ENCODE measurements at regions not wholly inside any gene's neighbourhood (a gene's known extent, or its start where the extent isn't known, plus 50 kb on each side); places are given as distances from the start of the nearest gene placed in this dataset.
"Not testable (repeated sequence)": the region's sequence is repeated elsewhere in the genome, so short reads cannot be mapped to it uniquely, and the experiment has no call there.

DNA sequence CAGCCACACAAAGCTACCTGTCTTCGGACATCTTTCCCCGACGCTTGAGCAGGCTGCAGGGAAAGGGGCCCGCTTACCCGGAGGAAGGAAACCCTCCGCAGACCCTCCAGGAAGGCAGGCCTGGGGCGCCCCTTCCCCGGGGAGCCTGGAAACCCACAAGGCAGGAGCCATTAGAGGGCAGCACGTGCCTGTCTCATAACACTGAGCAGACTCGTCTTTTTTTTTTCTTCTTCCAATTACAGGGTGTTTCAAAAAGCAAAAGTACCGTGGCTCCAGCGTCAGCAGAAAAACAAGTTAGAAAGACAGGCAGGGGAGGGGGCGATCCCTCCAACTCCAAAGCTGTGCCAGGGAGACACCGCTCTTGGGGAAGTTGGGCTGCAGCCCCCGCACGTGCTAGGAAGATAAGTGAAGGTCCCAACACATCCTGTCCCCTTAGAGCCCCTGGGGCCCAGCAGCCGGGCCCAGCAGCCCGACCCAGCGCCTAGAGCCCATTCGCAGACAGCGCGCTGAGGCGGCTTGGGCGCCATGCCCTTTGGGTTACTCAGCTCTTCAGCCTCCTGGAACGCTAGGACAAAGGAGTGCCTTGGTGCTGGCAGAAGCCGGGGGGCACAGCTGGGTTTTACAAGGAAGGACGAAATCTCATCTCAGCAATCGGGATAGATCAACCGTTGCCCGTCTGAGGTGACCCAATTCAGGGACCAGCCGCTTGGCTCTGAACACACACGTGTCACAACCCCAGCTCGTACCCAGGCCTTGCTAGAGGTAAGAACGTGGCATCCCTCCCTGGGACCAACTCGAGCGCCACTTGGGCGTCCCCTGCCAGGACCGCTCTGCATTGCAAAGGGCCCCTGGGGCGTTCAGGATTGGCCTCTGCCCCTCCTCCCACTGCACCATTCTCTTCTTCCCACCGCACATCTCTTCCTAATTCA lies 136.3 kb downstream of the LY86 start:
- peak; percentile 91 for DNase-seq (ENCODE audit: low read depth, low spot score)

DNA sequence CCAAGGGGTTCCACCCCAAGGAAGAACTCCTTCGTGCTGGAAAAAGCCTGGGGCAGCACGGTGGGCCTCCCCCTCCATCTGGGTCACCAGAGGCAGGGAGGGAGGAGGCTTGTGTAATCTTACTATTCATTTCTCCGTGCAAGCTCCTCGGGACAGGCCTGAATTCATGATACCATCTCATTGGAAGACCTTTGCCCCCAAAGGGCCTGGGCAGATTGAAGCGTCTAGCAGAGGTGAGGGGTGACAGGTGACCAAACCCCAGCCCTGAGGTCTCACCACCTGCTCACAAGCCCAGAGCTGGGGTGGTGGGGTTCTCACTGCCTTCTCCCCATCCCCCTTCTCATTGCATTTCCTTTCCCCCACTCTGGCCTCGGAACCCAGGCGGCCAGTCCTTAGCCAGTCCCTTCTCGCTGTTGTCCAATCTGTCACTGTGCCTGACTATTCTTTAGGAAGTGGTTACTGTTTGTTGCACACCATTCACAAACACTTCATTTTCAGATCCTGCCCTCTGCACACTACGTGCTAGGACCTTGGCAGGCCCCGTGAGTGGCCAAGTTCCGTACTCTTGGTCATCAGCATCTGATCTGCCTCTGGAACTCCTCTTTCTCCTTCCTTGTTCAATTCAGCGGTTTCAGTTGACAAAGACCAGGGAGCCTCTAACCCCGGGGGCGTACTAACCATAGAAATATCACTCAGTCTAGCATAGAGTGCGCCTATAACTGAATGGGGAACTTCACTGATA lies 137.1 kb downstream of the LY86 start:
- DNase-seq (ENCODE audit: low read depth, low spot score): no peak

DNA sequence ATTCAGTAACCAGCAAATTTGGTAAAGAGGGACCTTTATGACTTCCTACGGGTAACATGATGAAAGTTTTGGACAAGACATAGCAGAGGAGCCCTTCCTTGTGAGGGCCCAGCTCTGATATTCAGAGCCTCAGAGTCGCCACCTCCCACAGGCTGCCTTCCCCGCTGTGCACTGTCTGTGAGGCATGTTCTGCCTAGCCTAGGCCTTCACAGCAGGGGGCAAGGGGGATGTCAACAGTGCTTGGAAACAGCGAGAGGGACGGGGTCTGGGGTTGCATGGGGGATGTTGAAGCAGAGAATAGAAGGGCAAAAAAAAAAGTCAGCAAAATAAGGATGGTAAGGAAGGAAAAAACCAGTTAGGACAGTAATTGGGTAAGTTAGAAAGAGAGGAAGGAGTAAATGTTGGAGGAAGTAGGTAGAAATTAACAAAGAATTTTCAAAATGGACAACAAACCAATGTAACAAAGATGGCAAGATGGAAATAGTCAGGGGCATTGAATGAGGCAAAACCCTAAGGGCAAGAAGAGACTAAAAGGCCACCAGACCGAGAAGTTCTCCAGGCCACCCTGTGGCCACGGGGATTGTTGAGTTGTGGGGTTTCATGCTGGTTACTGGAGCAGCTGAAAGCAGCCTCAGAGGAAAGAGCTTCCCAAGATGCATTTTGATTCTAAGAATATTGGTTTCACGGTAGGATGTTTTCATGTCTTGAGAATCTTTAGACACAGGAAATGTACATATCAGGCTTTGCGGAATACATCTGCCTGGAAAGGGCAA lies 139.8 kb downstream of the LY86 start:
- peak; percentile 23 for DNase-seq (ENCODE audit: low read depth, low spot score)

DNA sequence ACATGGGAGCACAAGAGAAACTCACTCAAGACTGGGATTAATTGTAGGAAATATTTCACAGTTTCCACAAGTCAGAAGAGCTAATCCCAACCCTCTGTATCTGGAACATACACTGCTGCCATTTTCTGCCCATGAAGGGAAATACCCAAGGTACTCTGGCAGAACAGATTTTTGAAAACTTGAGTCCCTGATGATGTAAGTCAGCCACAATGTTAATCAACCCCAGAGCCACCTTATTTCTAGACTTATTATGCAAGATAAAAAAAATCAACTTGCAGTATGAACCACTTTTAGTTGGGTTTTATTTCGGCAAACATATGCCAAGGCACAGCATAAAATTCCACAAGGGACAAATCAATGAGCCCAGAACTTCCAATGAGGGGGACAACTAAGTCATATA lies 141.5 kb downstream of the LY86 start:
- DNase-seq (ENCODE audit: low read depth, low spot score): no peak

DNA sequence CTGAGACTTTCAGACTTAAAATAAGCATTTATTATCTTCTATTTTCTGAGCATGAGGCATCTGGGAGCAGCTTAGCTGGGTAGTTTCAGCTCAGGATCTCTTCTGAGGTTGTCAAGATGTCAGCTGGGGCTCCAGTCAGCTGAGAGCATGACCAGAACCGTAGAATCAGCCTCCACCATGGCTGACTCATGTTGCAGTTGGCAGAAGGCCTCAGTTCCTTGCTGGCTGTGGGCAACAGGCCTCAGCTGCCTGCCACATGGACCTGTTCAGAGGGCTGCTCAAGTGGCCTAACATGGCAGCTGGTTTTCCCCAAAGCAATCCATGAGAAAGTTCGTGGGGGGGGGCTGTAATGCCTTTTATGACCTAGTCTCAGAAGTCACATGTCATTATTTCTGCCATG lies 142.3 kb downstream of the LY86 start:
- no peak for DNase-seq (ENCODE audit: low read depth, low spot score)

DNA sequence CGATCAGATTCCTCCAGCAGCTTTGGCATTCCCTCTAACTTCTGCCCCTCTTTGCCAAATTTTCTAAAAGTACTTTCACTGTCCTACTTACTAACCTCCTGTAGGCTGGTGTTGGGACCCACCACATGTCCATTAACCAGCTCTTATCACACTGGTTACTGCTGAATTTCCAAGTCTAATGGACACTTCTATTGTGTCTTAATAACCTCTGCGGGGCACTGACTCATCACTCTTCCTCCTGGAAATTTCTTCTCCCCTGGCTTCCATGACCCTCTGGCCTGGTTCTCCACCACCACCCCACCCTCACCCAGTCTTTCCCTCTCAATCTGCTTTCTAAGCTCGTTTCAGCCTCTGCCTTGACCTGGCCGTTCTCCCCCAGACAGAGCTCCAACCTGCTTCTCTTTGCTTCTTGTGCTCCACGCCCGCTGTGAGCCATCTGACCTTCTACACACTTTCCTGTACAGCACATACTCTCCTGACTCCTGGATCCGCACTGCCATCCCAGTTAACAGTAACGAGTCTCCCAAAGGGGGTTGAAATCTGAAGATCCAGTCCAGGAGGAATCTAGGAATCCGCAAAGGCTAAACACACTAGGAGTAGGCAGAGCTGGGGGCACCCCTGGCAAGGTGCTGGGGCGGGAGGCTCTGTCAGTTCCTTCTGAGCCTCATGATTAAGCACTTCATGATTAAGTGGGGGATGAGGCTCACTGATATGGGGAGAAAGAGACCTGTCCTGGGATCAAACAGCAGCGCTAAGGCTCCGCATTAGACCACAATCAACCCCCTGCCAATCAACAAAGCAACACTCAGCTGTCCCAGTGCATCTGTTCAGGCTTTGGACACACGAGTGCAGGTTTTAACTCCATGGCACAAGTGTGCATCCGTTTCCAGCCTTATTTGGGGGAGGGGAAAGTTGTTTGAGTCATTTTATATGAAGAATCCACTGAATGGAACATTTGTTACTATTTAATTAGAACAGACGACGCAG lies 146.3 kb downstream of the LY86 start:
- no peak for DNase-seq (ENCODE audit: low read depth, low spot score)

DNA sequence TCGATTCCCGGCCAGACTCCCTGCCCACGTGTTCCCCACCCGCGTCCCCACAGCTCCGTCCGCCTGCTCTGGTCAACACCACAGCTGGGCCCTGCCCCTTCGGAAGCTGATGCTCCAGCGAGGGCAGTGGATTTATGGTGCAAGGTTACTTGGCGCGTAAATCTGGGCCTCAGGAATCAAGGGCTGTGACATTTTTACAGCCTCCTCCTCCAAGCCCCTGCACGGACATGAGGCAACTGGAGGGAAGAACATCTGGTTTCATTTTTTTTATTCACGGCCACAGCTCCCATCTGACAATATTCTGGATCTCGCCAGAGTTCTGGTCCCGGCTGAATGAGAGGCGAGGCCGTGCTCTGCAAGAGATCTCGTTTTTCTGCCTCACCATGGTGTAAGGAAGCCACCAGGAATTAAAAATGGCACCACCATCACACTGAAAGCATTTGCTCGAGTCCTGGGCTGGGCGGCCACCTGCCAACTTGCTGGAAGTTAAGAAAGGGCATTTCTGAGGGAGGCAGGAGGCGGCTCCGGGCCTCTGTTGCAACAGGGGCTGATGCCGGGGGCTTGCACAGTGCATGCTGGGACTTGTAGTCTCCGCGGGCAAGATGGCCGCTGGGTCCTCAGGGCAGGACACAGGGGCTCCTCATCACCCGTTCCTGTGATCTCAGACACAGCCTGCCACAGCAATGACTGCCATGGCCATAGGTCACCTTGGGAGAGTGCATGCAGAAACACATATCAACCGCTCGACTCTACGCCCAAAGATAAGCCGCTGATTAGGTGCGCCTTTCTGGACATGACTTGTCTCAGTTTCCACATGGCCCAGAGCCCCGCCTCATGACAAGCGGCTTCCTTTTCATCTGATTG lies 148.5 kb downstream of the LY86 start:
- peak; percentile 83 for DNase-seq (ENCODE audit: low read depth, low spot score)

DNA sequence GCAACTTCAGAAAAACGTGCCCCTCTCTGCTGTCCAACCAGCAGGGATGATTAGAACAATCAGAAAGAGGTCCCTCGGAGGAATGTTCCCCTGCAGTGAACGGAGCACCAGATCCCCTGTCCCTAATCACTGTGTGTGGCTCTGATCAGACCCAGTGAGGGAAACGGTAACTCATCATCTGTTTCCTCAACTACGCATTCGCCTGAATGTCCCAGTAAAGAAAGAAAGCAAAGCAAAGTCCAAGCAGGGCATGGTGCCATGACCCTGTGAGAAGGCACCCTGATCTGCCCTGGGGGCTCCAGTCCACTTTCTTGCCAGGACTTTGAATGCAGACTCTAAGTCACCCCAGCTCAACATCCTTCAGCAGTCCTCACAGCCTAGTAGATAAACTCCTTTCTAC lies 149.2 kb downstream of the LY86 start:
- DNase-seq (ENCODE audit: low read depth, low spot score): no peak

DNA sequence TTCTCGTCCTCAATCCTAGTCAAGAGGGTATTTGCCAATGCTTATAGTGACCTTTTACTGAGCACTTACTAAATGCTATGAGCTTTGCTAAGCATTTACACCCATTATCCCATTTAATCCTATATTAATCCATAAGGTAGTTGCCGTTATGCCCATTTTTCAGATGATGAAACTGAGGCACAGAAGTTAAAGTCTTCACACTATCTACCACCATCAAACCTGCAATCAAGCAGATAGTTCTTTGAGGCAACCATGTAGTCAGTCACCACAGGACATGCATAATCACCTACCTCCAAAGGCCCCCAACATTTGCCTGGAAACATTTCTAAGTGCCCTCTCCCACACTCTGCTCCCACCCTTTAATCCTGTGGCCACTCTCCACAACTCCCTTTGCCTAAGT lies 149.6 kb downstream of the LY86 start:
- no peak for DNase-seq (ENCODE audit: low read depth, low spot score)

DNA sequence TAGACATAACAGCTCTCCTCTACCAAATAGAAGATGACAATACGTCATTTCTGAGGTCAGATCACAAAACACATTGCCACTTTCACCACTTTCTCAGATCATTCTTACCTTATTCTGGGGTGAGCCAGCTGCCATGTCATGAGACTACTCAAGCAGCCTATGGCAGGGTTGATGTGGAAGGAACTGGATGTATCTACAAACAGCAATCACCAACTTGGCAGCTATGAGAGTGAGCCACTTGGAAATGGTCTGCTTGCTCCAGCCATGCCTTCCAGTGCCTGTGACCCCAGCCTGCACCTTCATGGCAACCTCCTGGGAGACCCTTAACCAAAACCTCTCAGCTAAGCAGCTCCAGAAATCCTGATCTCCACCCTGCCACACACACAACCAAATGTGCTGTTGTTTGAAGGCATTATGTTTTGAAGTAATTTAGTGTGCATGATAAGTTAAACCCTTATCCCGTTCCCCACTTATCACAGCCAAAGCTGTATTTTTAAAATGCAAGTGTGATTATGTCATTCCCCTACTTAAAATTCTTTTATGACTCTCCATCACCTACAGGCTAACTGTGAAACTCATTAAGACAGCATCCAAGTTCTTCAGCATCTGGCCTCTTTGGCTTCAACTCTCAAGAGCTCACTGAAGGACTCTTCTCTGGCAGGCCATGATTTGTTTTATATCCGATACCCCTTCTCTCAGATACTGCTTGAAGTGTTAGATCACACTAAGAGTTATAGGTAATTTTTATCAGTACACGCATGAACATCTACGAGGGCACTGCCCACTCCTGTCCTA lies 150.6 kb downstream of the LY86 start:
- DNase-seq (ENCODE audit: low read depth, low spot score): no peak

DNA sequence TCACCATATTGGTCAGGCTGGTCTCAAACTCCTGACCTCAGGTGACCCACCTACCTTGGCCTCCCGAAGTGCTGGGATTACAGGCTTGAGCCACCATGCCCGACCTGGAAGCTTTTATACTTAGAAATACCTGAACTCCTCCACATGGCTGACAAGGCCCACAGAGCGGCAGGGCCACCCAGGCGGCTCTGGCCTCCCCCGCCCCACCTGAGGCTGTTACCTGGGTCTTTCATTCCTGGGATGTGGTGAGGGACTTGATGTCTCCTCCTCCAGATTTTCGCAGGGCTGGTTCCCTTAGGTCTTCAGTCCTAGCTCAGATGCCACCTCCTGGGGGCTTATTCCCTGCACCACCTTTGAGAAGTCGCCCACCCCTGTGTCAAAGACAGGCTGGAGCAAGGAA lies 152.1 kb downstream of the LY86 start:
- DNase-seq (ENCODE audit: low read depth, low spot score): no peak

DNA sequence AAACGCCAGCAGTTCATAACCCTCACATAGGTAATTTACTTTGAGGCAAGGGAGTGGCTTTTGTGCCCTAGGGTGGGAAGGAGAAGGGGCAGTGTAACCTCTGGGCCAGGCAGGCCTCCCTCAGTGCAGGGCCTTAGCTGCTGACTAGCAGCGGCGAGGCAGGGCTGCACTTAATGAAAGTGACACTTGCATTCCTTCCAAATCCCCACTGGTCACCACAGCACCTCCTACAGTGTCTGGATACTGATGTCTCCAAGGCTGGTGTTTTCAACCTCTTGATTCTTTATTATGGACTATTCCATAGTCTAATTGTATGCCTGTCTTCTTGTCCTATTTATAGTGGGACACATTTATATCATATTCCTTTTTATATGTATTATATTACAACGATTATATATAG lies 152.7 kb downstream of the LY86 start:
- peak; percentile 73 for DNase-seq (ENCODE audit: low read depth, low spot score)

DNA sequence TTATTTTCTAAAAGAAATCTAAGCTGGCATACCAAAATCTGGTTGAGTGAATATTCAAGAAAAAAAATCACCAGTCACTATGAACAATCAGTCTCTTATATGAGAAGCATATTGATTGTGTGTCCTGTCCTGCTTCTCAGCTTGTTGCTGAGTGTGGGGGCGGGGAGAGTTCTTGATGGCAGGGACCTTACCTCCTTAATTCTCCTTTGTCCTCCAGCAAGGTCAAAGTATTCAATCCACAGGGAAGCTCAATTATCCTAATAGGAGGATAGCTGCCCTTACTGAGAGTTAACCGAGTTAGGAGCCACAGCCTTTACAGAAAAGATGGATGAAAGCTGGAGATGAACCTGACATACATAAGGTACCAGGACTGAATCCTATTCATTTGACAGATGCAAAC lies 154.0 kb downstream of the LY86 start:
- DNase-seq (ENCODE audit: low read depth, low spot score): no peak

DNA sequence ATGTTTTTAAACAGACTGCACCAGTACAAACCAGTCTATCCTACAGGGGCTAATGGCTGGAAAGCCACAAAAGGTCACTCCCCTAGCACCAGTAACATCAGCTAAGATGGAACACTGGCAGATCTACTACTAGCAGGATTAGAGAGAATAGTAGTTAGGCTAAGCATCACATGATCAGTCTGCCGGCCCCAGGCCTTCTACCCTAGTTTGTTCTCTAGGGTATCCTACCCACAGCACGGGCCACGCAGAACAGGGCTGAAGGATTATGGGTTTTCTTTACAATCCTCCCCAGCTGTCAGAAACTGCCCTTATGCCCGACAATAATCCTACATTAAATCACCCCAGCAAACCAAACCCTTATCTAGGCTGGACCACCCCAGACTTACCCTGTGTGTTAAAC lies 156.0 kb downstream of the LY86 start:
- no peak for DNase-seq (ENCODE audit: low read depth, low spot score)

DNA sequence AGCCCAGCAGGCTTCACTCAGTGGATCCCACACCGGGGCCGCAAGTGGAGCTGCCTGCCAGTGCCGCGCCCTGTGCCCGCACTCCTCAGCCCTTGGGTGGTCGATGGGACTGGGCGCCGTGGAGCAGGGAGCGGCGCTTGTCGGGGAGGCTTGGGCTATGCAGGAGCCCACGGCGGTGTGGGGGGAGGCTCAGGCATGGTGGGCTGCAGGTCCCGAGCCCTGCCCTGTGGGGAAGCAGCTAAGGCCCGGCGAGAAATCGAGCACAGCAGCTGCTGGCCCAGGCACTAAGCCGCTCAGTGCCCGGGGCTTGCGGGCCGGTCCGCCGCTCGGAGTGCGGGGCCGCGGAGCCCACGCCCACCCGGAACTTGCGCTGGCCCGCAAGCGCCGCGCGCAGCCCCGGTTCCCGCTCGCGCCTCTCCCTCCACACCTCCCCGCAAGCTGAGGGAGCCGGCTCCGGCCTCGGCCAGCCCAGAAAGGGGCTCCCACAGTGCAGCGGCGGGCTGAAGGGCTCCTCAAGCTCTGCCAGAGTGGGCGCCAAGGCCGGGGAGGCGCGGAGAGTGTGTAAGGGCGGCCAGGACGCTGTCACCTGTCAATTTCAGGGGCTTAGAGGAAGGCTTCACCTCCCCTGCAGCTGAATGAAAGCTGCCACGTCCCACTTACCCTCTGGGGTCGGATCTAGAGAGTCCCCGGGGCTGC lies 157.3 kb downstream of the LY86 start:
- DNase-seq (ENCODE audit: low read depth, low spot score): not testable (repeated sequence)

DNA sequence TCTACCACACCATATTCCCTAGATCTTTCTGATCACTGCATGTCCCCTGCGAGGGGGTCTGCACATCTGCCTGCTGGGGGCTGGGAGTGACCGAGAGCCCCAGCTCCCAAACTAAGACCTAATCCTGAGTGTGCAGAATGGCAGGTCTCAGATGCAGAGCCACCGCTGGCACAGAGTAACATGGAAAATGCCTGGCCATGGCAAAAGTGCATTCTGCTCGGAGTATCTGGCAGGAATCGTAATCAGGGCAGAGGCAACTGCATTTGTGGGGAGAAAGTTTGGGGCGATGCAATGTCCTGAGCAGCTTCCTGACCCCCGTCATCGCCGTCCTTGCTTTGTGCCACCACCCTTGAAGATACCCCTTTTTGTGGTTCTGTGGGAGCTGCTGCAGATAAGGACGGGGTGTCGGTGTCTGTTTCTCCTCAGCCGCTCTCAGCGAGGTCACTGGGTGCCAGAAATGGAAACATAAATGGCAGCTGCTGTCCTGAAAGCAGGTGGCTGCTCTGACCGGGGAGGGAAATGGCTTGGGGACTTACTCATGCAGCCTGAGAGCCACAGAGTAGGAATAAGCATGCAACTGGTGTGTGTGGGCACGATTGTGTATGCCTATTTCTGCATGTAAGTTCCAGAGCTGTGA lies 157.9 kb downstream of the LY86 start:
- DNase-seq (ENCODE audit: low read depth, low spot score): no peak

DNA sequence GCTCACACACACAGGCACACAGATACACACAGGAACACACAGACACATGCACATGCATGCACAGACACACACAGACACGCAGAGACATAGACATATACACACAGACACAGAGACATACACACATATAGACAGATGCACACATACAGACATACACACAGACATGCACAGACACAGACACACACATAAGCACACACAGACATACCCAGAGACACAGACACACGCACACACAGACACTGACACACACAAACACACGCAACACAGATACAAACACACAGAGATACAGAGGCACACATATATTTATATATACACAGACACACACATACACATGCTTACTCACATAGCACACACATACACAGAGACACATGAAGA lies 158.4 kb downstream of the LY86 start:
- DNase-seq (ENCODE audit: low read depth, low spot score): no peak

DNA sequence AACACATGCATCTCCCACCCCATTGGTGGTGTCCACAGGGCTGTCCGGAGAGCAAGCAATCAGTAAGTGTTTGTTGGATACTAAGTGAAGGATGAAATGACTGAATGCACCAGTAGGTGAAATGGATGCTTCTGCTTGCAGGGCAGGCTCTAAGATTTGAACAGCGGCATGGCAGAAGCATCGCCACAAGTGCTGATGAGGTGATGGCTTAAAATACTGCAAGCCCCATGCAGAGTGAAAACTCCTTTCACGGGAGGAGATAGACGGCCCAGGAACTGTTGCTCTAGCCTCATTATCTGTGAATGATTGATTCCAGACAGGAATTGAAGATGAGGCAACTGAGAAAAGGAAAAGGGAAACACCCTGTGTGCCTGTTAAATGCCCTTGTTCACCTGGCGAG lies 158.9 kb downstream of the LY86 start:
- no peak for DNase-seq (ENCODE audit: low read depth, low spot score)
